ENCODE measurements at regions not wholly inside any gene's neighbourhood (a gene's known extent, or its start where the extent isn't known, plus 50 kb on each side); places are given as distances from the start of the nearest gene placed in this dataset.

DNA sequence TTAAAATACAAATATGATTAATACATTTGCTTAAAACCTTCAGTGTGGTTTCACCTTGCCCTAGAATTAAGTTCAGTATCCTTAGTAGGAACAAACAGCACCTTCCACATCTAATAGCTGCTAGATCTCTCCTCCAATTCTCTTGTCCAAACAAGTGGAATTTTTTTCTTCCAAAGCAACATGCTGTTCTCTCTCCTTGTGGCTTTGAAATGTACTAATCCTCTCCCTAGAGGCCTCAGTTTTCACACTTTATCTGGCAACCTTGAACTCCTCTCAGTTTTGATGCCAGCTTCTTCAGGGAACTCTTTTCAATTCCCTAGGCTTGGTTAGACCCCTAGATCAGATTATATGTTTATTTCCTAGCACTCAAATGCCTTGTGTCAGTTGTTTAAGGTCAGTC, 87.0 kb downstream of the GLUL start:
- no peak for TF ChIP-seq POLR2A (IDR thresholded peaks at IDR 0.05; ENCODE audit: low read depth, low read length)
- no peak for TF ChIP-seq TAF1 (IDR thresholded peaks at IDR 0.05; ENCODE audit: low read depth, low read length)
- no peak for TF ChIP-seq POLR2AphosphoS5 (IDR thresholded peaks at IDR 0.05; ENCODE audit: low read depth, low read length)
- TF ChIP-seq SPI1 (IDR thresholded peaks at IDR 0.05; ENCODE audit: low read depth, low read length), result no peak
- no peak for TF ChIP-seq PAX5 (IDR thresholded peaks at IDR 0.05; ENCODE audit: insufficient read depth, low read length, severe bottlenecking)
- TF ChIP-seq POU2F2 (IDR thresholded peaks at IDR 0.05; ENCODE audit: low read depth, low read length), result no peak
